ENCODE measurements at regions not wholly inside any gene's neighbourhood (a gene's known extent, or its start where the extent isn't known, plus 50 kb on each side); places are given as distances from the start of the nearest gene placed in this dataset.

DNA sequence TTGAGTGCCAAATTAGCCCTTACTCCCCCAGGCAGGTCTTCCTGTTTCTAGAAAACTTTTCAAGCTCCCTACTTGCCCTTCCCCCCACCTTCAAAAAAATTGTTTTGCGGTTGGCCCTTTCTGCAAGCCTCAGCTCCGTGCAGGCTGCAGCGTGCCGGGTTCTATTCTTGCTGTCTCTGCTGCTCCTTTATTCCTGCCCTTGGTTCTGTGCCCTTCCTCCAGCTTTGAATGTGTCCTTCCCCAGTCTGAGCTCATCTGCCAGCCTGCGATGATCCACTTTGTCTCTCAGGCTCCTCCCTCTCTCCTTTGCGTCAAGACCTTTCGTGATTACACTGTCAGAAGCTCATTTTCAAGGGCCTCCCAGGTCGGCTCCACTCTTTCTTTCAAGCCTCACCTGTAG, 98.6 kb downstream of the IRF2BPL start (continued):
- TF ChIP-seq CREB1 (IDR thresholded peaks at IDR 0.05; ENCODE audit: low read depth) (0 out of 2 replicates have a peak, but pooled peaks have one; percentile 7), ZNF622 (IDR thresholded peaks at IDR 0.05) (no peak), ZNF384 (IDR thresholded peaks at IDR 0.05; ENCODE audit: borderline replicate concordance, low read depth, low read length) (peak; percentile 82), BRCA1 (IDR thresholded peaks at IDR 0.05; ENCODE audit: low read depth, low read length) (no peak), SUZ12 (IDR thresholded peaks at IDR 0.05; ENCODE audit: unreplicated experiment) (no peak), ZNF274 (IDR thresholded peaks at IDR 0.05; ENCODE audit: insufficient read depth, insufficient read length) (no peak), ZBED1 (IDR thresholded peaks at IDR 0.05; ENCODE audit: borderline replicate concordance) (no peak), SMAD1 (IDR thresholded peaks at IDR 0.05; ENCODE audit: low read depth, partially characterized antibody) (no peak), RUNX3 (IDR thresholded peaks at IDR 0.05; ENCODE audit: low read length) (peak; percentile 90), ZNF207 (IDR thresholded peaks at IDR 0.05; ENCODE audit: borderline replicate concordance) (no peak), TCF3 (IDR thresholded peaks at IDR 0.05; ENCODE audit: borderline replicate concordance, insufficient read depth, low read depth, low read length) (no peak), STAT3 (IDR thresholded peaks at IDR 0.05; ENCODE audit: low read depth, low read length) (no peak), CBFB (IDR thresholded peaks at IDR 0.05; ENCODE audit: low read depth) (peak; percentile 50; the same call in 1 of the 2 replicates)
- TF ChIP-seq, protein P1, sequence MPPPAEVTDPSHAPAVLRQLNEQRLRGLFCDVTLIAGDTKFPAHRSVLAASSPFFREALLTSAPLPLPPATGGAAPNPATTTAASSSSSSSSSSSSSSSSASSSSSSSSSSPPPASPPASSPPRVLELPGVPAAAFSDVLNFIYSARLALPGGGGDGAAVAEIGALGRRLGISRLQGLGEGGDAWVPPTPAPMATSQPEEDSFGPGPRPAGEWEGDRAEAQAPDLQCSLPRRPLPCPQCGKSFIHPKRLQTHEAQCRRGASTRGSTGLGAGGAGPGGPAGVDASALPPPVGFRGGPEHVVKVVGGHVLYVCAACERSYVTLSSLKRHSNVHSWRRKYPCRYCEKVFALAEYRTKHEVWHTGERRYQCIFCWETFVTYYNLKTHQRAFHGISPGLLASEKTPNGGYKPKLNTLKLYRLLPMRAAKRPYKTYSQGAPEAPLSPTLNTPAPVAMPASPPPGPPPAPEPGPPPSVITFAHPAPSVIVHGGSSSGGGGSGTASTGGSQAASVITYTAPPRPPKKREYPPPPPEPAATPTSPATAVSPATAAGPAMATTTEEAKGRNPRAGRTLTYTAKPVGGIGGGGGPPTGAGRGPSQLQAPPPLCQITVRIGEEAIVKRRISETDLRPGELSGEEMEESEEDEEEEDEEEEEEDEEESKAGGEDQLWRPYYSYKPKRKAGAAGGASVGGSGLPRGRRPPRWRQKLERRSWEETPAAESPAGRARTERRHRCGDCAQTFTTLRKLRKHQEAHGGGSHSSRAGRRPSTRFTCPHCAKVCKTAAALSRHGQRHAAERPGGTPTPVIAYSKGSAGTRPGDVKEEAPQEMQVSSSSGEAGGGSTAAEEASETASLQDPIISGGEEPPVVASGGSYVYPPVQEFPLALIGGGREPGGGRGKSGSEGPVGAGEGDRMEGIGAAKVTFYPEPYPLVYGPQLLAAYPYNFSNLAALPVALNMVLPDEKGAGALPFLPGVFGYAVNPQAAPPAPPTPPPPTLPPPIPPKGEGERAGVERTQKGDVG (CRISPR knock-in tag; IDR thresholded peaks at IDR 0.05), result no peak

Data from GM12878 (cell line).